ENCODE measurements at regions not wholly inside any gene's neighbourhood (a gene's known extent, or its start where the extent isn't known, plus 50 kb on each side); places are given as distances from the start of the nearest gene placed in this dataset.

GRCh38 chr6:164337024-164337924 is 922.8 kb downstream of the QKI start:
- no peaks in the 10 kb centered on the region for H3K4me1 Mint-ChIP-seq (ENCODE audit: low read depth)
- no peak overlapping the region for H3K27ac Mint-ChIP-seq
- peaks cover 3% of the 10 kb centered on the region for H3K9me3 Mint-ChIP-seq
- no peak overlapping the region for H3K4me3 Mint-ChIP-seq
- H3K27me3 Mint-ChIP-seq = no peaks in the 10 kb centered on the region
- no peaks in the 10 kb centered on the region for H3K36me3 Mint-ChIP-seq (ENCODE audit: low read depth)

GRCh38 chr6:164336455-164336854 is 921.9 kb downstream of the QKI start:
- Mint-ChIP-seq H3K27me3 (no peaks in the 10 kb centered on the region), H3K36me3 (ENCODE audit: low read depth) (no peaks in the 10 kb centered on the region), H3K4me1 (ENCODE audit: low read depth) (no peaks in the 10 kb centered on the region), H3K27ac (no peak overlapping the region), H3K9me3 (peaks cover 3% of the 10 kb centered on the region), H3K4me3 (no peak overlapping the region)

GRCh38 chr6:164331026-164331425 is 916.5 kb downstream of the QKI start:
- Mint-ChIP-seq H3K27ac (no peak overlapping the region), H3K4me1 (ENCODE audit: low read depth) (no peaks in the 10 kb centered on the region), H3K36me3 (ENCODE audit: low read depth) (no peaks in the 10 kb centered on the region), H3K9me3 (peaks cover 8% of the 10 kb centered on the region), H3K27me3 (no peaks in the 10 kb centered on the region), H3K4me3 (no peak overlapping the region)

- H3K4me3 Mint-ChIP-seq = no peak overlapping the region
- no peak overlapping the region for H3K27ac Mint-ChIP-seq
- no peaks in the 10 kb centered on the region for H3K4me1 Mint-ChIP-seq (ENCODE audit: low read depth)
- peaks cover 19% of the 10 kb centered on the region for H3K9me3 Mint-ChIP-seq
- no peaks in the 10 kb centered on the region for H3K27me3 Mint-ChIP-seq
- no peaks in the 10 kb centered on the region for H3K36me3 Mint-ChIP-seq (ENCODE audit: low read depth)
These were observed 910.6 kb downstream of the QKI start for GRCh38 chr6:164325168-164325567.

- no peaks in the 10 kb centered on the region for H3K36me3 Mint-ChIP-seq (ENCODE audit: low read depth)
- no peaks in the 10 kb centered on the region for H3K4me1 Mint-ChIP-seq (ENCODE audit: low read depth)
These were observed 908.0 kb downstream of the QKI start for GRCh38 chr6:164322533-164322932.

GRCh38 chr6:164321297-164321696 is 906.8 kb downstream of the QKI start:
- Mint-ChIP-seq H3K27me3 (no peaks in the 10 kb centered on the region), H3K9me3 (peaks cover 21% of the 10 kb centered on the region), H3K27ac (no peak overlapping the region), H3K36me3 (ENCODE audit: low read depth) (no peaks in the 10 kb centered on the region), H3K4me3 (no peak overlapping the region), H3K4me1 (ENCODE audit: low read depth) (no peaks in the 10 kb centered on the region)

More at GRCh38 chr6:164322533-164322932, 908.0 kb downstream of the QKI start:
- Mint-ChIP-seq H3K27me3 (no peaks in the 10 kb centered on the region), H3K9me3 (peaks cover 23% of the 10 kb centered on the region), H3K27ac (no peak overlapping the region), H3K4me3 (no peak overlapping the region)

- Mint-ChIP-seq H3K4me3 (no peak overlapping the region), H3K27me3 (no peaks in the 10 kb centered on the region), H3K9me3 (peaks cover 8% of the 10 kb centered on the region), H3K36me3 (ENCODE audit: low read depth) (no peaks in the 10 kb centered on the region), H3K27ac (no peak overlapping the region), H3K4me1 (ENCODE audit: low read depth) (no peaks in the 10 kb centered on the region)
These were observed 900.9 kb downstream of the QKI start for GRCh38 chr6:164315376-164315775.

GRCh38 chr6:164308339-164308738 is 893.8 kb downstream of the QKI start:
- Mint-ChIP-seq H3K27ac (no peak overlapping the region), H3K9me3 (peaks cover 9% of the 10 kb centered on the region), H3K27me3 (no peaks in the 10 kb centered on the region), H3K4me3 (no peak overlapping the region), H3K4me1 (ENCODE audit: low read depth) (no peaks in the 10 kb centered on the region), H3K36me3 (ENCODE audit: low read depth) (no peaks in the 10 kb centered on the region)

- Mint-ChIP-seq H3K36me3 (ENCODE audit: low read depth) (no peaks in the 10 kb centered on the region), H3K27ac (no peak overlapping the region), H3K4me3 (no peak overlapping the region)
These were observed 888.8 kb downstream of the QKI start for GRCh38 chr6:164303102-164303964.

GRCh38 chr6:164296411-164296810 is 881.9 kb downstream of the QKI start:
- Mint-ChIP-seq H3K9me3 (no peaks in the 10 kb centered on the region), H3K4me1 (ENCODE audit: low read depth) (no peaks in the 10 kb centered on the region), H3K36me3 (ENCODE audit: low read depth) (no peaks in the 10 kb centered on the region), H3K4me3 (no peak overlapping the region), H3K27me3 (no peaks in the 10 kb centered on the region), H3K27ac (no peak overlapping the region)

More at GRCh38 chr6:164303102-164303964, 888.8 kb downstream of the QKI start:
- Mint-ChIP-seq H3K27me3 (no peaks in the 10 kb centered on the region), H3K4me1 (ENCODE audit: low read depth) (no peaks in the 10 kb centered on the region), H3K9me3 (peaks cover 9% of the 10 kb centered on the region)

- Mint-ChIP-seq H3K4me3 (no peak overlapping the region), H3K9me3 (no peaks in the 10 kb centered on the region), H3K36me3 (ENCODE audit: low read depth) (no peaks in the 10 kb centered on the region), H3K4me1 (ENCODE audit: low read depth) (no peaks in the 10 kb centered on the region), H3K27ac (no peak overlapping the region), H3K27me3 (no peaks in the 10 kb centered on the region)
These were observed 879.7 kb downstream of the QKI start for GRCh38 chr6:164294047-164294784.

- Mint-ChIP-seq H3K27ac (no peak overlapping the region), H3K36me3 (ENCODE audit: low read depth) (no peaks in the 10 kb centered on the region), H3K9me3 (no peaks in the 10 kb centered on the region), H3K27me3 (no peaks in the 10 kb centered on the region), H3K4me1 (ENCODE audit: low read depth) (no peaks in the 10 kb centered on the region), H3K4me3 (no peak overlapping the region)
These were observed 876.7 kb downstream of the QKI start for GRCh38 chr6:164291224-164291623.

GRCh38 chr6:164290101-164290500 is 875.6 kb downstream of the QKI start:
- no peak overlapping the region for H3K27ac Mint-ChIP-seq

GRCh38 chr6:164286011-164286410 is 871.5 kb downstream of the QKI start:
- H3K9me3 Mint-ChIP-seq = no peaks in the 10 kb centered on the region
- no peaks in the 10 kb centered on the region for H3K36me3 Mint-ChIP-seq (ENCODE audit: low read depth)
- H3K27me3 Mint-ChIP-seq = no peaks in the 10 kb centered on the region
- no peak overlapping the region for H3K27ac Mint-ChIP-seq
- H3K4me1 Mint-ChIP-seq (ENCODE audit: low read depth) = no peaks in the 10 kb centered on the region
- no peak overlapping the region for H3K4me3 Mint-ChIP-seq

More at GRCh38 chr6:164290101-164290500, 875.6 kb downstream of the QKI start:
- Mint-ChIP-seq H3K36me3 (ENCODE audit: low read depth) (no peaks in the 10 kb centered on the region), H3K27me3 (no peaks in the 10 kb centered on the region), H3K9me3 (no peaks in the 10 kb centered on the region), H3K4me1 (ENCODE audit: low read depth) (no peaks in the 10 kb centered on the region), H3K4me3 (no peak overlapping the region)

All from stimulated activated naive CD8-positive, alpha-beta T cell treated with anti-CD3 and anti-CD28 coated beads, Interleukin-15, Interleukin-2, amounts not matched to agents 100 ng/mL and 50 ng/mL, for 24 hours (primary cell).